LHCN-M2 (cell line): ENCODE measurements at regions not wholly inside any gene's neighbourhood (a gene's known extent, or its start where the extent isn't known, plus 50 kb on each side); places are given as distances from the start of the nearest gene placed in this dataset.

Source experiments
- DNase-seq: peaks from one replicate; pipeline ENCODE4 v3.0.0-alpha.2; 2012; ENCODE audit warnings: low read depth

DNA sequence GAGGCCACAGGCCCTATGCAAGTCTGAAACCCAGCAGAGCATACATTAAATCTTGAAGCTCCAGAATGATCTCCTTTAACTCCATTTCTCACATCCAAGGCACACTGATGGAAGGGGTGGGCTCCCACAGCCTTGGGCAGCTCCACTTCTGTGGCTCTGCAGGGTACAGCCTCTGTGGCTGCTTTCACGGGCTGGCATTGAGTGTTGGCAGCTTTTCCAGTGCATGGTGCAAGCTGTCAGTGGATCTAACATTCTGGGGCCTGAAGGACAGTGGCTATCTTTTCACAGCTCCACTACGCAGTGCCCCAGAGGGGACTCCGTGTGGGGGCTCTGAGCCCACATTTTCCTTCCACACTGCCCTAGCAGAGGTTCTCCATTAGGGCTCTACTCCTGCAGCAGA is 265.7 kb upstream of the MAGI2 start:
- DNase-seq: no peak

DNA sequence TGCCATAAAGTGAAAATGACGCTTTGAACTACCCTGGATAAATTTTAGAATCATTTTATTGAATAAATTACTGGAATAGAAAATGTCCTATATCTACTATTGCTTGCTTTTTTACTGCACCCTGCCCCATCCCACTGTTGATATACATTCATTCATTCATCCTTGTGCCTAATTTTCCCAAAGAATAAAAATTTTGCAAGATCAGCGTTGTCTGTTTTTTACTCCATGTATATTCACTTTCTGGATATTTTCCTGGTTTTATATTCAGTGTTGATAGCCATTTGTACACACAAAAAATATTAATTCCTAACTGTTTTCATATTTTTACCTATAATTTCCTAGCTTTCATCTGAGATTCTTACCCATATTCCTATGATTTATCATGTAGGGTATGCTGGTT is 262.9 kb upstream of the MAGI2 start:
- no peak for DNase-seq

DNA sequence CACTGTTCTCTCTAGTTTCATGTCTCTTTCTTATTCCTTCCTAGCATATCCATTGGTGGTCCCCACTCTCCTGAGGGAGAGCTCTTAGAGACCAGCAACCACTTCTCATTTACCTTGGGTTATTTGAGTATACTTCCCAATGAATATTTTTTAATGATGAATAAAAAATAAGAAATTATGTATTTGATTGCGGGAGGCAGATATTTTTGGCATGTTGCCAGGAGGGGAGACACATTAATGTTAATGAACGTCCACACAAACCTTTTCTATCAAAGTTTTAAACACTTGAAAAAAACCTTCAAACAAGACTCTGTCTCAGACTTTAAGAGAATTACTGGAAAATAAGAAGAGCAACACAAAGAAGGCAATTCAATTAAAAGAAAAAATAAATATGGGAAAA is 260.6 kb upstream of the MAGI2 start:
- DNase-seq: no peak

DNA sequence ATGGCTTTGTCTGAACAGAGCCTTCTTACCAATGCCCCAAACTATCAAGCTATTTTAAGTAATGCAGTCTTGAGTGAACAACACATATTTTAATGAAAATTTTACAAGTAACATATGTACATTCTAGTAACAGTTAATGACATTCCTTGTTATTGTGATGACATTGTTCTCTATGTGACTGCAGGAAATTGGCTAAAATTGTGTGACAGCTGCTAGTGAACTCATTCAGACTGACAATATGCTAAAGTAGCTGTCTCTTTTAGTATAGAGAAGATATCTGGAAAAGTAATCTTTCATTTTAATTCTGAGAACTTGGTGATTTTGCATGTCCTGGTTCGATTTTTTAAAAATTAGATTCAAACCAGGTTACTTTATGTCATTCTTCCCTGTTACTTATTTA is 259.8 kb upstream of the MAGI2 start:
- DNase-seq: no peak

DNA sequence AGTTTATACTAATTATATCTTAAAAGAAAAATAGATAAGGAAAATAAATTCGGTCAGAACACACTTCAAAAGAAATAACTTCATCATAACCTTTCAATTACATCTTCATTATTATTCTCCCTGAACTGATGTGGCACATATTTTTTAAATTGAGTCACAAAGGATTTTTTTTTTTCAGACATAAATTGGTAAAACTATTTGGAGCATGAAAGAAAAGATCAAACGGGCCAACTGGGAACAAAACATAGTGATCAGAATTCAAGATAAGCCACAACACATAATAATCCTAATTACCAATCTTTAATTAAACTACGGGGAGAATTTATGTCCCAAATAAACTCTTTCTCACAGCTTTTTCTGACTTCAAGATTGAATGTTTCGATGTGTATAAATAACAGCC is 258.2 kb upstream of the MAGI2 start:
- DNase-seq: no peak

DNA sequence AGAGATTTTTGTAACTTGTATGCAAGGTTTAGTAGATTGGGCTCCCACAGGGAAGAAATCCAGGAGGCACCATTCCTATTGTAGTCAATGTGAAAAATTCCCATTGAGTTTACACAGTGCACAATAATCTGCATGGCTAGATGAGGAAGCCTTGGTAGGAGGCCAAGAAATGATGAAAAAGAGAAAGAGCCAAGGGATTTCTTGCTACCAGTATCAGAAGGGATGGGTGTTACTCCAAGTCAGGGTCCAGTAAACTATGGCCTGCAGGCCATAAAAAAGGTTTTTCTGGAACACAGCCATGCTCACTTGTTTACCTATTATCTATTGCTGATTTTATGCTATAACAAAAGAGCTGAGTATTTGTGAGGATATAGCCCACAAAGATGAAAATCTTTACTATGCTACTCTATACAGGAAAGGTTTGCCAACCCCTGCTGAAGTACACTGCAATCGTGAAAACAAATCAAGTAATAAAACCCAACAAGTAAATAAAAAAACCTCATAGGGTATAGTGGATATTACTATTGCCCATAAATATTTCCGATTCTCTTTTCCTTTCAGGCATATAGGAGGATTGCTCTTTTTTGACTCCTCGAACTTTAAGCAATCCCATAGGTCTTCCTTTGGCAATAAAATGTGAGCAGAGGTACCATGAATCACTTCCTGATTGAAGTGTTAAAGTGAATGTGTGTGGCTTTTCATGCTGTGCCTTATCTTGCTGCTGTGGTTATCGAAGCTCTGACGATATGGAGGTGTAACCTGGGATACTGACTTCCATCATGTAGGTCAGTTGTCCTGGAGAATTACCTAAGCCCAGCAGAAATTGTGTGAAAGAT is 256.3 kb upstream of the MAGI2 start:
- peak; percentile 21 for DNase-seq

DNA sequence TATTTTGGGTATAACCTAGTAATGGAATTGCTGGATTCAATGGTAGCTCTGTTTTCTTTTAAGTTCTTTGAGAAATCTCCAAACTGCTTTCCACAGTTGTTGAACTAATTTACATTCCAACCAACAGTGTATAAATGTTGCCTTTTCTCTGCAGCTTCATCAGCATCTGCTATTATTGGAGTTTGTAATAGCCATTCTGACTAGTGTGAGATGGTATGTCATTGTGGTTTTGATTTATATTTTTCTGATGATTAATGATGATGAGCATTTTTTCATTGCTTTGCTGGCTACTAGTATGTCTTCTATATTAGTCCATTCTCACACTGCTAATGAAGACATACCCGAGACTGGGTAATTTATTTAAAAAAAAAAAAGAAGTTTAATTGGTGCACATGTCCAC is 248.6 kb upstream of the MAGI2 start:
- peak; percentile 31 for DNase-seq

DNA sequence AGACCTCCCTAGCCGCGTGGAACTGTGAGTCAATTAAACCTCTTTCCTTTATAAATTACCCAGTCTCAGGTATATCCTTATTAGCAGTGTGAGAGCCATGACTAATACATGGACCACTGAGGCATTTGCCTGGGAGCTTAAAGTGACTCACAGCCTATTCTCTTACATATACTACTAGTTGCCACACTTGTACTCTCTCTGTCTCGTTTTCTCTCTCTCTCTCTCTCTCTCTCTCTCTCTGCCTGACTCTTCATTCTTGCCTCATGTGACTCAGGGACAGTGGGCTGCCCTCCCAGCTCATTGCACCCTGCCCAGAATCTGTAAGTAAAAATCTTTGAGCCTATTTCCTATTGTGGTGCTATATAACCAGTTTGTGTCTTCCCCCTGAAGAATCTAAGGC is 238.5 kb upstream of the MAGI2 start:
- peak; percentile 78 for DNase-seq

DNA sequence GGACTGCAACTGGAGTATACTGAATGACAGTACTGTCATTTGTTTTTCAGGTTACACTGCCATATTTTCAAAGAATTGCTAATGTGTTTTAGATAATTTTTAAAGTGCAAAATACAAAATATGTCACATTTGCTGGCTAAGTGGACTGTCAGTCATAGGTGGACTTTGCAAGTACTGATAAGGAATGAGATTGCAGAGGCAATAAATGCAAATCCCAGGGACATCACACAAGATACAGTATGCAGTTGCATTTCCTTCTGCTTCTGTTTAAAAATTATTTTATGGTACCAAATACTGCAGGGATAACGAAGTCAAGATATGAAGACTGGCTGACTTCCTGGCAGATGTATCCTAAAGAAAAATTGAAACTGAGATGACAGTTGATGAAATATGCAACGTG is 237.6 kb upstream of the MAGI2 start:
- no peak for DNase-seq

DNA sequence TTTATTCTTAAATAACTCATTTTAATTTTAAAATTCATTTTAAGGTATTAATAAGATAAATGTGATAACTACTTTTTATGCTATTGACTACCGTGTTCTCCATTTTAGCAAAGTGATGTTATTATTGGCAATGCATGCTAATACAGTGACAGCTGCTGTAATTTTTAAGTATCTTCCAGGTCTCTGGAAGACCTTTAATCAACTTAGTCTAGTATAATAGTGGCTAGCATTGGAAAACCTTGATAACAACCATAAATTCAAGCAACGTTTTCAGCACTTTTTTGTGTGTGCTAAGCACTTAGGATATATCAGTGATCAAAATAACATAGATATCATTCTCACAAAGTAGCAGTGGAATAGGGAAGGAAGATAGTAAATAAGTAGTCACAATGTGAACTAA is 230.9 kb upstream of the MAGI2 start:
- DNase-seq: no peak

DNA sequence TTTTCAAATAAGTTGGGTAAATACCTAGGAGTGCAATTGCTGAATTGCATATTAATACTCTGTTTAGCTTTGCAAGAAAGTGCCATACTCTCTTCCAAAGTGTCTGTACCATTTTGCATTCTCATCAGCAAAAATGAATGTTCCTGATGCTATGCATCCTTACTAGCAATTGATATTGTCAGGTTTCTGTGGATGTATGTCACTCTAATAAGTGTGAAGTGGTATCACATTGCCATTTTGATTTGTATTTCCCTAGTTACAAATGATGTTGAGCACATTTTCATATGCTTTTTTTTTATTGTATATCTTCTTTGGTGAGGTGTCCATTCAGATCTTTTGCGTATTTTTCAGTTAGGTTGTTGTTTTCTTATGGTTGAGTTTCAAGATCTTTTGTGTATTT is 230.4 kb upstream of the MAGI2 start:
- no peak for DNase-seq

DNA sequence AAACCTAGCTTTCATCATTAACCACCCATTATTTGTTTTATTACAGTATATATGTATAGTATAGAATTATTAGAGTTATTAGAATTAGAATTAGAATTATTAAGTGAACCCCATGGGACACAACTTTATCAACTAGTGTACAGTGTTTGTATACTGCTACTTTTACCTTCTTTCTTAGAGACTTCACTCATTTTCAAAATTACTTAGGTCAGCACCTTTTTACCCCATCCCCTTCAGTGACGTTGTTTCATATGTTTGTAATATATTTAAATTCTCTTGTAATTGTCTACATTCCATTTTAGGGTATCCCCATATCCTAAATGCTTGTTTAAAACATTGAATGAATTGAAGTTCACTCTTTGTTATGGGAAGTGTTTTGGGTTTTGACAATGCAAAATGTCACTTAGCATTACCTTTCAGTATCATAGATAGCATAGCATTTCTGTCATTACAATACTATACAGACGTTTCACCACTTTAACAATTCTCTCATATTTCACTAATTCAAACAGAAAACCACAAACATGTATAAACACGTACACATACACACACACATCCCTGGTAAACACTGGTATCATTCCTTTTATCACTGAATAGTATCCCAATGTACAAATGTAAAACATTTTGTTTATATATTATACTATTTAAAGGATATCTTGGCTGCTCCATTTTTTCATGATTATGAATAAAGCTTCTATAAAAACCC is 229.9 kb upstream of the MAGI2 start:
- no peak for DNase-seq

DNA sequence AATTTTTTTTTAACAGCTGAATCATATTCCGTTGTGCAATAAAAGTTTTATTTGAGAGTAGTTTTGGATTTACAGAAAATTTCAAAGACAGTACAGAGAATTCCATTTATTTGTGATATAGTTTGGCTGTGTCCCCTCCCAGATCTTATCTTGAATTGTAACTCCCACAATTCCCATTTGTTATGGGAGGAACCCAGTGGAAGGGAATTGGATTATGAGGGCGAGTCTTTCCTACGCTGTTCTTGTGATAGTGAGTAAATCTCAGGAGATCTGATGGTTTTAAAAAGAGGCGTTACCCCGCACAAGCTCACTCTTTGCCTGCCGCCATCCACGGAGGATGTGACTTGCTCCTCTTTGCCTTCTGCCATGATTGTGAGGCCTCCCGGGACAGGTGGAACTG is 228.0 kb upstream of the MAGI2 start:
- DNase-seq: no peak

DNA sequence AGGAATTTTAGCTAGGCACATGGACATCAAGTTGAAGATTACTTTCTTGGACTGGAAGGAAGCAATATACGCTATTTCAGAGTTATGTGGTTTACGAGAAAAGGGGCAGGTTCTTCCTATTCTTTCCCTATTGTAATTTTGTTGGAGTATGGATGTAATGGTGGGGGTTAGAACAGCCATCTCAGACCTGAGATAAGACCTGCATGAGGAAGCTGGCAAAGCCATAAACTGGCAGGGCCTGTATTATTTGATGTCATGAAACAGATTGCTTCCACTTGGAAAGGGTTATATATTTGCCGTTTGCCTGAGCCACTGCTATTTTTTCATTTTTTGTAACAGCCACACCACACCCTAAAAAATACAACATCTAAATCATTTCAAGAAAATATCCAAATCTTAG is 220.5 kb upstream of the MAGI2 start:
- no peak for DNase-seq

DNA sequence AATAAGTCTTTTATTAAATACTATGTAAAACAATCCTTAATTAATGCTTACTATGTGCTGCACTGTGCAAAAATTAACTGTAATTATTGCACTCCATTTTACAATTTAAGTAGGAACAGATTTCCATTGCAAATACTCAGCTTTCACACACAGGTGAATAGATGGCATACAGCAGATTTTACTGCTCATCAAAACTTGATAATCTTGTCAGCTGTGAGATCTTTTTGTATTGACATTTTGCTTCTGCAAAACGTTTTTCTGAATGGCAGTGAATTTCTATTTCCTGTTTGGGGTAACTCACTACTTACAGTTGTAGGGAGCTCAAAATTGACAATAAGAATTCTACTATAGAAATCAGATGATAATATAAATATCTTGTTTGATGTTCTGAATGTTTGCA is 220.0 kb upstream of the MAGI2 start:
- no peak for DNase-seq

DNA sequence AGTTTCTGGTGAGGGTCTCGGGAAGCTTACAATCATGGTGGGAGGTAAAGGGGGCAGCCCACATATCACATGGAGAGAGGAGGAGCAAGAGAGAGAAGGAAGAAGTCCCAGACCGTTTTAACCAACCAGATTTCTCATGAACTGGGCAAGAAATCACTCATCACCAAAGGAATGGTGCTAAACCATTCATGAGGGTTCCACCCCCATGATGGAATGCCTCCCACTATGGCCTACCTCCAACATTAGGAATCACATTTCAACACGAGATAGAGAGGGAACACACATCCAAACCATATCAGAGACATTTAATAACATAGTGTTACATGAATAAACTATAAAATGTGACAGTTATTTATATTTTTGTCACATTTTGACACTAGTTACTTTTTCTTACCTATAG is 214.8 kb upstream of the MAGI2 start:
- DNase-seq: no peak

DNA sequence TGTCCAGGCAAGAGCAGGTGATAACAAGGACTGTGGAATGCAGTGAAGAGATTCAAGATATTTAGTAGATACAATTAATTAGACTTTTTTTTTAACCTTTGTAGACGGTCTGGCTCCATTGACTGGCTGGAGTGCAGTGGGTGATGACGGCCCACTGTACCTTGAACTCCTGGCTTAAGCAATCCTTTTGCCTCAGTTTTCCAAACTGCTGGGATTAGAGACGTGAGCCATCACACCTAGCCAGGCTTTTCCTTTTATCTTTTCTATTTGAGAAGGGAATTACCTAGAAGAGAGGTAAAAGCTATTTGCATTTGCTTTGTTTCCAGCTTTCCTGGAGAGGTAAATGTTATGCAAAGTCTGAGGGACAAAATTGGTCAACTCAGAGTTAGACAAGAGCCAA is 213.0 kb upstream of the MAGI2 start:
- DNase-seq: no peak

DNA sequence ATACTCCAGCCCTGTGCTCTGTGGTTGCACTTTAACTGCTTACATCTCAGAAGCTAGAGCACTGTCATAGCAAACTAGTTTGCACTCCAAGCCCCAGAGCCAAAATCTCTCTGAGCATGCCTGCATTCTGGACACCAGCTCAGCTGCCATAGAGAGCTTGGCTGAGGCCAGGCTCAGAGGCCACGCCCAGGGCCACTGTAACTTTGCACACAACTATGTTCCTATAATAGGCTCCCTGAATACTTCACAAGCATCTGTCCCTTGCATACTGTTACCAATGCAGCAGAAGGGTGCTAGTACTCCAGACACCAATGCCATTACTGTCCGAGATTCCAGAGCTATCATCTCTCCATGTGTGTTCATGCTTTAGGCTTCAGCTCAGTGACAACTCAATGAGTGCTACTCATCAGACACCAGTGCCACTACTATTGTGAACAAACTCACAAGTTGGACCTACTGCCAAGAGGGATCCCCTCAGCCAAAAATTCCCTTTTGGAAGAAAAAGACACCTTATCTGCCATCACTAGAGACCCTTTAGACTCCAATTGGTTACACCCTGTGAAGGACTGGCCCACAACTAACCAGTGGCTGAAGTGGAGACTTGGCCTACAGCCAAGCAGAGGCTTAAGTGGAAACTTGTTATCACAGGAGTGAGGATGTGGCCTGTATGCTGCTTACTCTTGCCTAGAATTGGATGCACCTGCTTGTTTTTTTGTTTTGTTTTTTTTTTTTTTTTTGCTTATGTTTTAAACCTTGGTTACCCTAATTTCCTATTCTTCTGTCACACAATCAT is 211.6 kb upstream of the MAGI2 start:
- DNase-seq: no peak

DNA sequence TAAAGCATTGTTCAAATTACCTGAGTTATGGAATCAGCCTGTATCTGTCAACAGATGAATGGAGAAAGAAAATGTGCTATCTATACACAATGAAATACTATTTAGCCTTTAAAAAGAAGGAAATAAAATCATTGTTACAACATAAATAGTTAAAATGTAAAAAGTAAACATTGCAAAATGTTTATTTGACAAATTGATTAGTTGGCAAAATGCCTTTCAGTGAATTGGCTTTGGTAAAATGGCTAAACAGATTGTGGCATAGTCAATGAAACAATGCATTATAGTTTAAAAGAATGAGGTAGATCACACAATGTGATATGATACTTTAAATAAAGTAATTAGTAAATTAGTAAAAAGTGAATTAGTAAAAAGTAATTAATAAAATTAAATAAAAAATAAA is 204.8 kb upstream of the MAGI2 start:
- no peak for DNase-seq

DNA sequence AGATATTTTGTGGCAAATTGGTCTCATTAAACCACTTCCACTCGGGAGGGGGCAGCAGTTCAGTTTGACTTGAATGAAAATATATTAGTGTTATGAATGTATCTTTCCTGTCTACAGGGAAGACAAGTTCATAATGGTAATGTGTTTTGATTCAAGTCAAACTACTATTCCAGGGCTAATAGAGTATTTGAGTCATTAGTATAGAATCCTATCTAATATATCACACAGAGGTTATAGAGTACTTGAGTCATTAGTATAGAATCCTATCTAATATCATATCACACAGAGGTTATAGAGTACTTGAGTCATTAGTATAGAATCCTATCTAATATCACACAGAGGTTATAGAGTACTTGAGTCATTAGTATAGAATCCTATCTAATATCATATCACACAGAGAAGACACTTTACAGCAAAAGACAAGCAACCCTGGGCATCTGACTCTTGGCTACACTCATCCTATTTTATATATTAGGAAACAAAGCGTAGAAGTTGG is 199.7 kb upstream of the MAGI2 start:
- peak; percentile 8 for DNase-seq

DNA sequence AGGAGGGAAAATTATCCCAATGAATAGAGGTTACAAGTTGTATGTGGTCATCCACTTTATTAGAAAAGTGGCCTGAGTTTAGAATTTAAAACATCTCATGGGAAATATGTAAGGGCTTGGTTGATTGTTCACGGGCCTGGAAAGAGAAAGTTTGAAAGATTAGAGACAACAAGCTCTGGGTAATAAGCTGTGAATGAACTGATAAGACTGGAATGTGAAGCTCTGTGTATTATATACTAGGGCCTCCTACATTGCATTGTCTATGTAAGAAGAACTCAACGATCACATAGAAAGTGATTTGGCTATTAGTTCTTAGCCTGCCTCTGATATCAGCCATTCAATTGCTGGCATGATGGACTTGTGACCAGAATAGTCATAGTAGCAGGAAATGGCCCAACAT is 199.2 kb upstream of the MAGI2 start:
- no peak for DNase-seq

DNA sequence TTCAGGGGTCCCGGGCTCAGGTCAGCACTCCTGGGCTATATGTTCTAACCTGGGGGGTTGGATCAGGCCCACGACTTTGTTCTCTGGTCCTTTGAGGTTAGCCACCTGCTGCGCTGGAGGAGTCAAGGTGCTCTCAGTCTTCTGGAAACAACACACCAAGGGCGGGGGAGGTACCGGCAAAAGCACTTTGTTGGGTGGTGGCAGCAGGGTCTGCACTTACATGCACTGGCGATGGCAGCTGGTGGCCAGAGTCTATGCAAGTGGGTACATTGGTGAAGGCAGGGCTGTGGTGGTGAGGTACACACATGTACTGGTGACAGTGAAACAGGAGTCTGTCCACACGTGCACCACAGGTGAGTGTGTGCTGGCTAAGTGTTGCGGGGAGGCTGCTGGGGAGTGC is 194.2 kb upstream of the MAGI2 start:
- DNase-seq: no peak
